ENCODE measurements at regions not wholly inside any gene's neighbourhood (a gene's known extent, or its start where the extent isn't known, plus 50 kb on each side); places are given as distances from the start of the nearest gene placed in this dataset.

GRCh38 chr1:83617883-83618282, 381.0 kb downstream of the TTLL7 start:
- TF ChIP-seq CTCF (conservative IDR thresholded peaks at IDR 0.05): no peak
- TF ChIP-seq ZFX (IDR thresholded peaks at IDR 0.05): no peak

Data from C4-2B (cell line).